GM21367 (cell line): ENCODE measurements at regions not wholly inside any gene's neighbourhood (a gene's known extent, or its start where the extent isn't known, plus 50 kb on each side); places are given as distances from the start of the nearest gene placed in this dataset.

Experiments used
- ATAC-seq: cut with Tn5 transposase; IDR thresholded peaks from one replicate; pipeline ENCODE4 v1.9.1; 2021; ENCODE audit not compliant: unreplicated experiment

DNA sequence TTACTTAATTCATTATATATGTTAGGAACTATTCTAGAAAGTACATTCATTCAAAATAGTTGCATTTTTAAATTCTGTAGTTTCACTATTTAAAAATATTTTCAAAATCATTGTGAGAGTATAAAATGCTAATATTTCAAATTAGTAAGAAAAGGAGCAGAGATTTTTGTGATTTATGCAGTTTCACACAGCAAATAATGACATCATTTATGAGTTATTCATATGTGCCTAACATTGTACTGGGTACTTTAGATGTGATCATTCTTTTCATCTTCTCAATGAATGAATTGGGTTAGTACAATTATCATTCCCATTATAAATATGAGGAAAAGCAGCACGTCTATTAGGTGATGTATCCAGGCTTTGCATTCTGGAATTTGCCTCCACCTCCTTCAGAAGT is 1451.0 kb upstream of the IGFBP7 start:
- no peak for ATAC-seq

DNA sequence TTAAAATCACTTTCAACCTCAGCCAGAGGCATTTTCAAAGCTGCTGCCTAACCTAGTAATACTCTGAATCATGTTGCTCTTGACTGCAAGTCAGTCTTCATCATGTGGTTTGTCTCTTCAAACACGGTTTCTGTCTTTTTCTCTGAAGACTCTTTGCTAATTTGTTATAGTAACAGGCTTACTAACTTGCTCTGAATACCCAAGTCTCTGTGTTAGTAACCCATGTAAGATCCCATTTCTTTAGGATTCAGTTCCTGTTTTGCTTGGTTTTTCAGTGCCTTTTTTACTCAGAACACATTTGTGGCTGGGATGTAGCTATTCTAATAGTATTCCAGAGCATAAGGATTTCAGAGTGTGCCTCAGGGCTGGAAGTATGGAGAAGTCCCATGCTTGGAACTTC is 1450.6 kb upstream of the IGFBP7 start:
- no peak for ATAC-seq

DNA sequence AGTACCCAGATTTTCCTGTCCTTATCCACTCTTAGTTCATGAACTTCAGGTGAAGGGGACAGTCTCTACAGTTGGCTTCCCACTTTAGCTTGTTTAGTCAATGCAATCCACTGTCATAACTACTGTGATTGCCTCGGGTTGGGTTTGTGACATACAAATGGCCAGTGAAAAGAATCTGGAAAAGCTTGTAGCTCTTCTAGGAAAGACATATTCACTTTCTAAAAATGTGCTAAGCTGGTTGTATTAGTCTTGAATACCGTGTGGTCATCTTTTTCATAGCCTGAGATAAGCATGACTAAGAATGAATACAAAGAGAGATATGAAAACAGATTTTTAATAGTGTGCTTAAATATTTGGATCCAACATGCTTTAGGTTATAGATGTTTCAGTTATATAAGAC is 1443.5 kb upstream of the IGFBP7 start:
- no peak for ATAC-seq

DNA sequence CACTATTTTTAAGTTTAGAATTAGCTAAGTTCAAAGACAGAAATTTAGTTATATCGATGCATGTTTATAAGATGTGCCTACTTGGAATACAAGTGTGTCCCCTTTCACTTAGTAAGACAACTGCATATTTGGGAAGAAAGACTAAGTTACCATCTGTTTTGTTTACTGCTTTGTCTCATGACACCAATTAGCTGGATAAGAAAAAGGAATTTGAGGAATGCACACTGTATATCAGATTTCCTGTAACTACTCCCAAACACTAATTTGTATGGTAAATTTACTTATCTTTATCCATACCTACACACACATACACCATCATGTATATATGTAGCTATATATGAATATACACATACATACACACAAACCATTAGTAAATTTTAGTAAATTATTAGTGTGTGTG is 1442.8 kb upstream of the IGFBP7 start:
- ATAC-seq = no peak

DNA sequence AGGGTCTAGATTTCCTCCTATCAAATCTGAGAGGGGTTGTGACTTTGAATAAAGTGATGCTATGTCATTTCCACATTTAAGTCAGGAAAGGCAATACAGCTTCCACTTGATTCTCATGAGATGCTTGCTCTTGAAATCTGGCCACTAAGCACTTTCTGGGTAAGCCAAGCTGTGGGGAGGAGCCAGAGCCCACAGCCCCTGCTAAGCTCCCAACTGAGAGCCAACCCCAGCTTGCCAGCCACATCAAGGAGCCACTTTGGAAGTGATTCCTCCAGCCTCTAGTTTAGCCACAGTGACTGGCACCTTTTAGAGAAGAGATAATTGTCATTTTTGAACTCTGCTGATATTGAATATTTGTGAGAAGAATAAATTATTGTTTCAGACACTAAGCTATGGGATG is 1441.5 kb upstream of the IGFBP7 start:
- no peak for ATAC-seq

DNA sequence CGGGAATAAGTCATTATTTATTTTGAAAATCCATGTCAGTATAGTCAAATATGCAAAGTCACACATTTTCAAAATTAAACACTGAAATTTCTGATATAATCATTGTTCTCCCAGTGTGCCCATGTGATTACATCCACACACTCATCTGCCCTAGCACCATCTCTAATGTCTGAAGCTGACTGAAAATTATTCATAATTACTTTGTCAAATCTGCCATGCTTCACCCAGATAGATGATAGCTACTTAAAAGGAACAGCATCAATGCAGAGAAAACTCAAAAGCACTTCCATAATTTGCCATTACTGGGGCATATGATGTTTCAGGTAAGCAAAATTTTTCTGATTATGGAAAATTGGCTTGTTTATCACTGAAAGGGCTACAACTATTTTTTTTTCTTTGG is 1433.3 kb upstream of the IGFBP7 start:
- no peak for ATAC-seq

DNA sequence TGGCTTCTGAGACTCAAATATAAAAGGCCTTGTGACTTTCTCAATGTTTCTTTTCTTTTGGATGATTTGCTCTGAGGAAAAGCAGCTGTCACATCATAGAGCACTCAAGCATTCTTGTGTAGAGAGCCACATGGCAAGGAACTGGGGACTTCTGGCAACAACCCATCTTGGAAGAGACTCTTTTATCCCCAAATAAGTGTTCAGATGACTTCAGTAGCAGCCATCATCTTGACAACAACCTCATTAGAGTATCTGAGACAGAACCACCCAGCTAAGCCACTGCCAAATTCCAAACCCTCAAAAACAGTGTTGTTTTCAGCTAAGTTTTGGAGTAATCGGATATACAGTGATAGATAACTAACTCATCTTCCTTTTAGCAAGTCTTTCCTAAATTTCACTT is 1431.7 kb upstream of the IGFBP7 start:
- no peak for ATAC-seq

DNA sequence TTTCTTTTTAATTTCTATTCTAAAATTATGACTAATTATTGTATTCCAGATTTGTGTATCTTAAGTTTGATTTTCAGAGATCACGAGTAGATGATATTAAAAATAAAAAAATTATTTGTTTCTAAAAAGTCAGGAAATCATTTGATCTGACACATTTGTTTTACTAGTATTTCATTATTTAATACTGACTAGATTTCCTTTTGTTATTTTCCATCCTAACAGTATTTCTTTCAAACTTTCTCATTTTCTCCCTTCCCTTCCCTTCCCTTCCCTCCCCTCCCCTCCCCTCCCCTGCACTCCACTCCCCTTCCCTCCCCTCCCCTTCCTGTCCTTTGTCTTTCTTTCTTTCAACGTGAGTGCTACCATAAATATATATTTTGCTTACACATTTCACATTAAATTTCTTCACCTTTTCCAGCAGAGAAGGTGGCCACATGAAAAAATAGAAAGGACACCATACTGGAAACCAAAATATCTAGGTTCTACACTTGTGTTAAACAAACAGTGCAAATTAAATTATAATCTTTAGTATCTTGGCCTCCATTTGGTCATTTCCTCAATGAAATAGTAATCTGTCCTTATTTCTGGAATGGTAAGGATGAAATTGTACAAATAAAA is 1412.7 kb upstream of the IGFBP7 start:
- ATAC-seq = no peak

DNA sequence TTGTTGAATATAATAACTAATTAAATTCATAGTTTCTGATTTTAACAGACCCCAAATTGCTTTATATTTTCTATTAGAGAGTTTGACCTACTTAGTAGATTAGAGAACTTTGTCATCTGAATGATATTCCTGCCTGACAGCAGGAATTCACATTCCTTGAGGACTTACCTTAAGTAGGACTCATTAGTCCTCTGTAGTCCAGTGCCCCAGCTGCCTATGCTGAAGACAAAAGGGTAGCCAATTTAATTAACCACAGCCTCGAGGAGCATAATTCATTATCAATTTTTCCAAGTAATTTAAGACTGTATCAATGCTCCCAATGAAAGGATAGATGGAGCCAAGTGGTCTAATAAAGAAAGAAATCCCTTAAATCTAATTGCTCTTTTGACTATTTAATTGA is 1405.0 kb upstream of the IGFBP7 start:
- no peak for ATAC-seq

DNA sequence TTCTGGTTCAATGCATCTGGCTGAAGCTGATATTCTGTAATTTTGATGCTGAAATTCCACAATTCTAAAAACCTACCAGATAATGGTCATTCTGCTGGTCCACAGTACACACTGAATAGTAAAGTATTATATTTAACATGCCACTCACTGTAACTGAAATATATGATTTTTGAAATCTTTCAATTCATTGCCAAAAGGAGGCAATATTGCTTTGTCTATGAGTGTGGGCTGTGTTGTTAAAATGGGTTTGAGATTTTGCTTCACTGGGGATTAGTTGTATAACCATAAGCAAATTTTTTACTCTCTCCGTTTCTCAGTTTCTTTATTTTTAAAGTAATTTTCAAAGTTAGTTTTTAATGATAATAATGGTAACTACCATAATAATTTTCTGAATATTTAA is 1404.1 kb upstream of the IGFBP7 start:
- no peak for ATAC-seq

DNA sequence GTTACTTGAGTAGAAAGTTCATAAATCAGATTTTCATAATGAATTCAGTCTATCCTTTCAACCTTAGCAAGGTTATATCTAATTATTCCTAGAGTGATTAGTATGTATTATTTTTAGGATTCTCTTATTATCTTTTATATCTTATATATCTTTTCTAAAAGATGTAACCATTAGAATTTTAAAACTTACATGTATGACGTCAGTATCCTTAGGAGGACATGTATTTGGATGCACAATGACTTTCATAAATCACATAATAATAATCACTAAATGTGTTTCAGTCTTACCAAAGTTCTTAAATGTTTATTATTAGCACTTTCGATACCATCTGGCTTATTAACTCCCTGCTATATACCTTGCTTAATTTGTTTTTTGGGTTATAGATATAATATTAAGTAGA is 1400.5 kb upstream of the IGFBP7 start:
- ATAC-seq = no peak

DNA sequence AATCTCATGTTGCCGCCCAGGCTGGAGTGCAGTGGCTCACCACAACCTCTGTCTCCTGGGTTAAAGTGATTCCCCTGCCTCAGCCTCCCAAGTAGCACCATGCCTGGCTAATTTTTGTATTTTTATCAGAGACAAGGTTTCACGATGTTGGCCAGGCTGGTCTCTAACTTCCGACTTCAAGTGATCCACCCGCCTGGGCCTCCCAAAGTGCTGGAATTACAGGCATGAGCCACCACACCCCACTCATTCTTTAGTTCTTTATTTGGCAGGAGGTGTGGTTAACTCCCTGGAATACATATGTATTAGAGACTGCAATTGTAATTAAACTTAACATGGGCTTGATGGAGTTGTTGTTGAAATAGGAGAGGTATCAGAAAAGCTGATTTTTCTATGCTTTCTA is 1396.9 kb upstream of the IGFBP7 start:
- no peak for ATAC-seq

DNA sequence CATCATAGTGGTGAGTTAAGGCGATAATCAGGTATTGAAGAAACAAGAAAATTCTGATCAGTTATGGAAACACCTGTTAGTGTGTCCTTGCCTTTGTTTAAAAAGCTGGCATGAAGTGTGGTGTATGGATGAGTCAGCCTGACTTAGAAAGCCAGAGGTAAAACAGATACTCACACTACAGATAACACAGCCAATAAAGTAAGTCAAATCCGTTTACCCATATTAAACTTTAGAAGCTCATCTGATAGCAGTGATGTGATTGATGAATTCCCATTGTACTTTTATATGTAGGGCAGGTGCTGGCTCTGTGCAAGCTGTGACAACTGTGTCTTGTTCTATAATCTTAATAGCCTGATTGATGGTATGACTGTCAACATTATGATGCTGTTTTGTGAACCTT is 1392.7 kb upstream of the IGFBP7 start:
- no peak for ATAC-seq

DNA sequence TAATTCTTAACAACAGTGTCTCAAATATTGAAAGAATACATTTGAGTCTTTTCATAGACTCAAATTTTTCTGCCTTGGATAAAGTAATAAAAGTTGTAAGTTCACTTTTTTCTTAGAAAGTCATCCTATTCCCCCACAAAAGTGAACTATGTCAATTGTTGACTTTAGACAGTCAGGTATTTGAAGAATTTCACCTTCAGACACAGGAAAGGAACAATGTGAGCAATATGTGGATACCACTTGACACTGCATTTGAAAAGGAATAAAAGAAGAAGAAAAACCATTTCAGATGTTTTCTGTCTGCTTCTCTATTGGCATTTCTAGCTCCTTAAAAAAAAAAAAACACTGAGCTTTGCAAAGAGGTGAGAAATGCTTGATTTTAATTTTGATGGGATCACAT is 1389.0 kb upstream of the IGFBP7 start:
- ATAC-seq = no peak

DNA sequence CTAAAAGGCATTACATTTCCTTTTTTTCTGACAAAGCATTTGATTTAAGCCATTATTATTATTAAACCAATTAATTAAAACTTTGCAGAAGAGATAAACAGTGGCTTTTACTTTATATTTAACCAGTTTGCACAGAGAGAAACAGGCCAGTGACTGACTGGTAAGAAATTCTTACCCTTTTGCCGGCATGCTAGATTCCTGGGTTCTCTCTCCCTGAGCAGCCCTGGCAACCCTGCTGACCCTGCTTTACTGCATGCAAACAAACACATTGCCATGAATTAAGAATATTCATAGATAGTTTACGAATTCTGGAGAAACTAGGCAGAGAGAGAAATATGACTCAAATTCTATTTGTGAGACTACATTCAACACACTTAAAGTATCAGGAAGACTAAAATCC is 1381.4 kb upstream of the IGFBP7 start:
- no peak for ATAC-seq

DNA sequence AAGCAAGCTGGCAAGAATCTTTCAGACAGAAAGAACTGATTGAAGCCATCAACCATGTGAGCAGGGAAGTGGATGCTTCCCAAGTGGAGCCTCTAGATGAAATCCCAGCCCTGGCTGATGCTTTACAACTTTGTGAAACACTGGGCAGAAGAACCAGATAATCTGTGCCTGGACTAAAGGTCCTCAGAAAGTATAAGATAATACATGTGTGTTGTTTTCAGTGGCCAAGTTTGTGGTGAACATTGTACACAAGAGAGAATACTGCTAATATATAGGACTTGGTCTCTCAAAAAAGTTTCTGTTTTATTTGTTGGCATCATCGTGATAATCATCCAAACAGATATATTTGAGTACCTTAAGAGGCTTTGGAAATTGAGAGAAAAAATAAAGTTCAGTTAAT is 1367.8 kb upstream of the IGFBP7 start:
- ATAC-seq = no peak

DNA sequence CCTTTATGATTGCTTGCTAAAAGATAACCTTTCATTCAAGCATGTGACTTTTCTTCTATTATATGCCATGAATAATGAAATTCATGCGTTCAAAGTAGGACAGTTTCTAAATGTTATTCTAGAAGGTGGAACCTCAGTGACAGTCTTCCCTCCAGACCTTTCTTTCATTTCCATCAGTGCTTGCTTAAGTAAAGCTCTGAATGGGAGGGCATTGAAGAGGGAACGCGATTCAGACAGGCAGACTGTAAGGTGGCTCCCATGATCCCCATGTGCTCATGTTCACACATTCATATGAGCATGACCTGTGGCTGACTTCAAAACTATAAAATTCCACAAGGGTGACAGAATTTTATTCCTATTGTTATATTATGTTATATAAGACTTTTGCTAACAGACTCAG is 1367.3 kb upstream of the IGFBP7 start:
- ATAC-seq = no peak

DNA sequence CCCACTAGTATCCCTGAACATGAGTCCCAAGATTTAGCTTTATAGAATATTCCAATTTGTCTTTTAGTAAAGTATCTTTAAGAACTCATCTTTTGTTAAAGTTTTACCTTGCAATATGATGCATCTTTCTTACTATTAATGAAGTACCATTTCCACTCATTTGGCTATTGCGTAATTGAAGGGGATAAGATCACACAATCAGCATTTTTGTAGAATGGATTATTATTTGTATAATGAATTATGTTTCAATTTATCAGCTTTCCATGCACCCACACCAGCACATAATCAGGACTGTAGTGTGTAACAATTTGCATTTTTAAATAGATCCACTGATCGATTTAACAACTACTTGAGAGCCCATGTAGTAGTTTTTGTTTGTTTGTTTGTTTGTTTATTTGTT is 1364.9 kb upstream of the IGFBP7 start:
- ATAC-seq = no peak

DNA sequence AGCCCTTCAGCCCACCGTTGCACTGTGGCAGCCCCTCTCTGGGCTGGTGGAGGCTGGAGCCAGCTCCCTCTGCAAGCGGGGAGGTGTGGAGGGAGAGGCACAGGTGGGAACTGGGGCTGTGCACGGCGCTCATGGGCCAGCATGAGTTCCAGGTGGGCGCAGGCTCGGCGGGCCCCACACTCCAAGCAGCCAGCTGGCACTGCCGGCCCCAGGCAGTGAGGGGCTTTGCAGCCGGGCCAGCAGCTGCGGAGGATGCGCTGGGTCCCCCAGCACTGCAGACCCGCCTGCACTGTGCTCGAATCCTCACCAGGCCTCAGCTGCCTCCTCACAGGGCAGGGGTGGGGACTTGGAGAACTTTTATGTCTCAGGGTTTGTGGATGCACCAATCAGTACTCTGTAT is 1354.8 kb upstream of the IGFBP7 start:
- ATAC-seq = no peak

DNA sequence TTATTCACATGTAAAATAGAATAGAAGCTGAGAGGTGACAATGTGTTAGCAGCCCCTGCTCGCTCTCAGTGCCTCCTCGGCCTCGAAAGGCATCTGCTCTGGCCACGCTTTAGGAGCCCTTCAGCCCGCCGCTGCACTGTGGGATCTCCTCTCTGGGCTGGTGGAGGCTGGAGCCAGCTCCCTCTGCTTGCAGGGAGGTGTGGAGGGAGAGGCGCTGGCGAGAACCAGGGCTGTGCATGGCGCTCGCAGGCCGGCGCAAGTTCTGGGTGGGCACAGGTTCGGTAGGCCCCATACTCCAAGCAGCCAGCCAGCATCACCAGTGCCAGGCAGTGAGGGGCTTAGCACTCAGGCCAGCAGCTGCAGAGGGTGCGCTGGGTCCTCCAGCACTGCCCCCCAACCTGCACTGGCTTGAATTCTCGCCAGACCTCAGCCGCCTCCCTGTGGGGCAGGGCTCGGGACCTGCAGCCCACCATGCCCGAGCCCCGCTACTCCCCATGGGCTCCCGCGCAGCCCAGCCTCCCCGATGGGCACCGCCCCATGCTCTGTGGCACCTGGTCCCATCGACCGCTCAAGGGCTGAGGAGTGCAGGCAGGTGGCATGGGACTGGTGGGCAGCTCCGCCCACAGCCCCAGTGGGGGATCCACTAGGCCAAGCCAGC is 1346.7 kb upstream of the IGFBP7 start:
- no peak for ATAC-seq

DNA sequence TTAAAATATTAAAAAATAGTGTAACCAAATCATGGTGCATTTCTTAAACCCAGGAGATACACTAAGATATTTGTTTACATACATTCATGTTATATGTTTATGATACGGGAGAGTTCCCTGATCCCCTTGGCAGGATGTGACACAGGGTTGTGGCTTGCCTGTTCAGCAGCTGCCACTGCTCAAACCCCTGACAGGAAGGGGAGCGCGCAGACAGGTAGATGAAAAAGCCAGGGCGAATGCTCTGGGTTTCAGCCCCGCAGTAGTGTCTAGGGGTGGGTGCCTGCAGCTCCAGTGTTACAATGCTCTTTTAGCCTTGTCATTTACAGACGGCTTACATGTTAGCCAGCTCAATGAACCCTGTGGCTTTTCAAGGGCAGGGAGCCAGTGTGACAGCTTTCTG is 1343.8 kb upstream of the IGFBP7 start:
- no peak for ATAC-seq

DNA sequence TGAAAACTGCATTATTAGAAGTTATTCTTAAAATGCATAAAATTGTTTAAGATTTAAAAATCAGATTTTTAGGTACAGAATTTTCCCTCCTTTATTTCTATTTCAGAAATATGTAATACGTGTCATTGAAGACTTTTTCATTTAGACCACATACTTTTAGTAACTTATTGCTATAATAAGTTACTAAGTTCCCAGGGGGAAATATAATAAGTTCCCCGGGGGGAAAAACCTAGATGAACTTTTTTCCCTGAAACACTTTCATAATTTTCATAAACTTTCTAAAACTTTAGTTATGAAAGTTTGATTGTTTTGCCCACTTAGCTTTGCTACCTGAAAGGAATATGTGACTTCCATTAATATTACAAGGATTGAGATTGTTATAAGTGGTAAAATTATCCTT is 1341.5 kb upstream of the IGFBP7 start:
- no peak for ATAC-seq

DNA sequence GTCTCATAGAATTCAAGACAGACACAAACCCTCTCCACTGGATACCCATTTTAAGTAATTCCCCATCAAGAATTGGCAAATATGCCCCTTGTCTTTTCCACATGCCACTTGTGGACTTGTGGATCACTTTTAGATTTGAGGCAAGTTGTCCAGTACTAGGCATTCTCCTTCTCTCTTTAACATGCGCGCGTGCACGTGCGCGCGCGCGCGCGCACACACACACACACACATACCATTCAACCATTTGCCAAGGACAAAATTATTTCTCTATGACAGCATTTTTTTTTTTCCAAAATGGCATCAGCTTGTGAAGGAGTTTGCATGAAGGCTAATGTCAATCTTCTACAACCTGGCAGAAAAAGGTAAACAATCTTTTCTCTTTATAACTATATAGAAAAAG is 1325.7 kb upstream of the IGFBP7 start:
- ATAC-seq = no peak
